T-cell (primary cell): ENCODE measurements at regions not wholly inside any gene's neighbourhood (a gene's known extent, or its start where the extent isn't known, plus 50 kb on each side); places are given as distances from the start of the nearest gene placed in this dataset.

Experiments used
- ATAC-seq, 4 experiments: fragments of 200-7000 bp in 3 of 4; fragments of 150-1000 bp in 1 of 4; cut with Tn5 transposase; replicated peaks in 1 of 4; 1 replicate in 3 of 4; 2 replicates in 1 of 4; pipeline ENCODE4 v1.10.0; 2021; ENCODE audit warnings: moderate library complexity in 3 of 4, mild to moderate bottlenecking in 2 of 4, moderate number of reproducible peaks in 1 of 4
- CTCF ChIA-PET, 2 donors: fragments of 300-600 bp; sonication (Branson Sonifier 250); formaldehyde crosslinking; loops; one replicate each; lab custom pipeline; 2022; ENCODE audit warnings: antibody characterized with exemption in 2 of 2; lab: Charles Lee
- POLR2A ChIA-PET, 2 donors: fragments of 300-600 bp; sonication (Branson Sonifier 250); formaldehyde crosslinking; loops; one replicate each; lab custom pipeline; 2022; ENCODE audit warnings: antibody characterized with exemption in 2 of 2; lab: Charles Lee
- DNase-seq, 35 experiments: peaks; one replicate each; pipeline versions ENCODE4 v3.0.0 to v3.0.0-alpha.2; 2013 to 2023
- H3K27ac ChIP-seq: one replicate; pipeline ENCODE4 v1.5.1; 2013; ENCODE audit warnings: low read length
- H3K27me3 ChIP-seq, 2 experiments: replicated peaks in 1 of 2; 1 replicate in 1 of 2; 2 replicates in 1 of 2; pipeline versions ENCODE4 v1.6.1 to v1.7.0; 2013; ENCODE audit warnings: low read length in 1 of 2, mixed read lengths in 1 of 2; ENCODE audit not compliant: control insufficient read depth in 2 of 2, insufficient read depth in 2 of 2; ENCODE audit errors: extremely low read depth in 1 of 2
- H3K36me3 ChIP-seq, 2 donors: 1 replicate in 1 of 2; 2 replicates in 1 of 2; pipeline versions ENCODE4 v1.6.1 to v1.7.0; 2013; ENCODE audit warnings: low read length in 1 of 2; ENCODE audit not compliant: control insufficient read depth in 2 of 2, insufficient read depth in 1 of 2; ENCODE audit errors: extremely low read depth in 1 of 2
- H3K4me1 ChIP-seq, 2 experiments: 1 replicate in 1 of 2; 2 replicates in 1 of 2; pipeline versions ENCODE4 v1.6.1 to v1.7.0; 2013; ENCODE audit warnings: low read length in 2 of 2, mixed read lengths in 1 of 2; ENCODE audit not compliant: insufficient read depth in 2 of 2, control insufficient read depth in 1 of 2; ENCODE audit errors: extremely low read depth in 1 of 2
- H3K4me3 ChIP-seq, 2 donors: 1 replicate in 1 of 2; 2 replicates in 1 of 2; pipeline versions ENCODE4 v1.5.1 to v1.7.0; 2013; ENCODE audit warnings: mild to moderate bottlenecking in 2 of 2, low read length in 1 of 2, moderate library complexity in 1 of 2; ENCODE audit not compliant: control insufficient read depth in 1 of 2; ENCODE audit errors: extremely low read depth in 1 of 2
- H3K9me3 ChIP-seq: 2 replicates; pipeline ENCODE4 v1.7.0; 2013
- H3K27ac Mint-ChIP-seq, 2 donors: one replicate each; pipeline ENCODE4 v1.8.0; 2020 to 2021; ENCODE audit warnings: mild to moderate bottlenecking in 2 of 2, mixed read lengths in 2 of 2
- H3K27me3 Mint-ChIP-seq, 2 donors: one replicate each; pipeline ENCODE4 v1.8.0; 2021 to 2022; ENCODE audit warnings: mixed read lengths in 2 of 2
- H3K36me3 Mint-ChIP-seq: one replicate; pipeline ENCODE4 v1.8.0; 2021; ENCODE audit warnings: mixed read lengths
- H3K4me1 Mint-ChIP-seq, 3 donors: one replicate each; pipeline ENCODE4 v1.8.0; 2020 to 2022; ENCODE audit warnings: mixed read lengths in 3 of 3, mild to moderate bottlenecking in 1 of 3
- H3K4me3 Mint-ChIP-seq, 3 donors: one replicate each; pipeline ENCODE4 v1.8.0; 2020 to 2022; ENCODE audit warnings: mild to moderate bottlenecking in 3 of 3, mixed read lengths in 3 of 3, moderate library complexity in 3 of 3
- H3K9me3 Mint-ChIP-seq, 3 donors: one replicate each; pipeline ENCODE4 v1.8.0; 2020 to 2022; ENCODE audit warnings: mixed read lengths in 3 of 3
- WGBS: methylation state at CpG from one replicate; pipeline ENCODE4 v1.1.5; 2013; ENCODE audit warnings: missing lambda C conversion rate; ENCODE audit not compliant: insufficient coverage; 5-methylcytosine and 5-hydroxymethylcytosine counted together

DNA sequence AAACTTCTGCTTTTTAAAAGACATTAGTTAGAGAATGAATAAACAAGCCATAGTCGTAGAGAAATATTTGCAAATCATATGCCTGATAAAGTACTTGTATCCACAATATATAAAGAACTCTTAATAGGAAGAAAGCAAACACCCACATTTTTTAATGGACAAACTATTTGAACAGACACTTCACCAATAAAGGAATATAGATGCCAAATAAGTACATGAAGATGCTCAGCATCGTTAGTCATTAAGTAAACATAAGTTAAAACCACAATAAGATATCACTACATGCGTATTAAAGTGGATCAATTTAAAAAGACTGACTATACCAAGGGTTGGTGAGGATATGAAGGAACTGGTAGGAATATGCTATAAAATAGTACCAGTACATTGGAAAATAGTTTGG, 142.3 kb upstream of the ZC3H11B start:
- CTCF ChIA-PET = no interaction called here
- Histone ChIP-seq H3K27me3 (peaks cover 0 to 3% of the 10 kb centered on the region in 2 experiments), H3K9me3 (no peaks in the 10 kb centered on the region), H3K4me1 (no peaks in the 10 kb centered on the region), H3K4me3 (no peak overlapping the region), H3K36me3 (no peaks in the 10 kb centered on the region), H3K27ac (no peak overlapping the region)
- no peak overlapping the region for H3K27ac Mint-ChIP-seq
- POLR2A ChIA-PET = no interaction called here
- no peaks in the 10 kb centered on the region for H3K4me1 Mint-ChIP-seq
- H3K36me3 Mint-ChIP-seq = no peaks in the 10 kb centered on the region
- ATAC-seq (no peak), DNase-seq (no peak)
- H3K27me3 Mint-ChIP-seq = peaks cover 0 to 3% of the 10 kb centered on the region in 2 donors
- peaks cover 0 to 7% (median 3%) of the 10 kb centered on the region in 3 donors for H3K9me3 Mint-ChIP-seq
- WGBS = no CpG with 5 or more reads among the region's 3 CpGs
- H3K4me3 Mint-ChIP-seq = no peak overlapping the region

DNA sequence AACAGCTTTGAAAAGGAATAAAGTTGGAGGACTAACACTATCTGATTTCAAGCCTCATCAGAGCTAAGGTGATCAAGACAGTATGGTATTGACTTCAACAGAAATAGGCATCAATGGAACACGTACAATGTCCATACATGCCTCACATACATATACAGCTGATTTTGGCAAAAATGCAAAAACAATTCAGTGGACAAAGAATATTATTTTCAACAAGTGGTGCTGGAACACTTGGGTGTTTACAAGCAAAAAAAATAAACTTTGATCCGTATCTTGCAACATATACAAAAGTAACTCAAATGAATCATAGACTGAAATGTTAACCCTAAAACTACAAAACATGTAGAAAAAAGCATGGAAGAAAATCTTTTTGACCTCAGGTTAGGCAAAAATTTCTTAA, 141.9 kb upstream of the ZC3H11B start:
- Histone ChIP-seq H3K4me3 (no peak overlapping the region), H3K27ac (no peak overlapping the region), H3K9me3 (no peaks in the 10 kb centered on the region), H3K36me3 (no peaks in the 10 kb centered on the region), H3K27me3 (peaks cover 0 to 3% of the 10 kb centered on the region in 2 experiments), H3K4me1 (no peaks in the 10 kb centered on the region)
- Mint-ChIP-seq H3K4me1 (no peaks in the 10 kb centered on the region), H3K9me3 (peaks cover 0 to 7% (median 3%) of the 10 kb centered on the region in 3 donors), H3K36me3 (no peaks in the 10 kb centered on the region), H3K27me3 (peaks cover 0 to 3% of the 10 kb centered on the region in 2 donors), H3K4me3 (no peak overlapping the region), H3K27ac (no peak overlapping the region)
- no CpG with 5 or more reads among the region's 2 CpGs for WGBS
- POLR2A ChIA-PET = no interaction called here
- DNase-seq (no peak), ATAC-seq (no peak)
- CTCF ChIA-PET = no interaction called here

DNA sequence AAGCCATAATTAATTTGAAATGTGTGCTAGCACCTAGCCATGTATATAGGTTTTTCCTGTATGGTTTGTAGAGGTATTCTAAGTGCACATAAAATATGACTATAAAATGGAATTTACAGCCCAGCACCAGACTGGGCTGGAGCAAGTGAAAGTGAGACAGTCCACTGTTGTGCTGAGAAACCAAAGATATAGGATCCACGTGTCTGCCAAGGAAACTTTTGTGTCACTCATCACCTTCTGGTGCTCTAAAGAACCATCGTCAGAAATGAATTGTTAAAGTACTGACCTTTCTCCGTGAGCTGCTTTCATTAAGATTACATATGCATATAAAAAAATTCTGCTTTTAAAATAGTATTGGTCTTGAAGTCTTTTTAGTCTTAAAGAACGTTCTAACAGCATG, 141.0 kb upstream of the ZC3H11B start:
- Histone ChIP-seq H3K36me3 (no peaks in the 10 kb centered on the region), H3K9me3 (no peaks in the 10 kb centered on the region), H3K27ac (no peak overlapping the region), H3K4me1 (no peaks in the 10 kb centered on the region), H3K27me3 (peaks cover 0 to 3% of the 10 kb centered on the region in 2 experiments), H3K4me3 (no peak overlapping the region)
- Mint-ChIP-seq H3K27ac (no peak overlapping the region), H3K4me1 (no peaks in the 10 kb centered on the region), H3K9me3 (peaks cover 0 to 7% (median 3%) of the 10 kb centered on the region in 3 donors), H3K4me3 (no peak overlapping the region), H3K36me3 (no peaks in the 10 kb centered on the region), H3K27me3 (peaks cover 0 to 3% of the 10 kb centered on the region in 2 donors)
- ATAC-seq = no peak
- 67% methylated on average over 1 of the region's 4 CpGs for WGBS
- POLR2A ChIA-PET = no interaction called here
- no peak for DNase-seq
- CTCF ChIA-PET = interaction anchor here in 1 of 2 donors (0.6 kb wide), 1 partner anchor 36 kb away, joined by 4 read pairs; no protein-coding TSS in a partner anchor

DNA sequence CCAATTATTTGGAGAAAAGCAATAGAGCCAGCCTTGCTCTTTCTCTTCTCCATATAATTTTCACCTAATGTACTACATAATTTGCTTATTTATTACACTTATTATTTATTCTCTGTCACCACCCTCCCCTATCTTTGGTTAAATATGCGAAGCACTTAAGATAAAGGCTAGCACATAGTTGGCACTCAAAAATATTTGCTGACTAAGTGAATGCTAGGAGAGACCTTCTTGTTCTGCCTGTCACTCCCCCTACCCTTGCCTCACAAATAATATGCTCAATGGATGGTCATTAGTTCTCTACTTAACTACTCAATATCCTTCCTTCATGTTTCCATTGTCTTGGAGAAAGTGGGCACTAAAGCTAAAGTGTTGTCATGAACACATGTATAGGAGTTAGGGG, 139.7 kb upstream of the ZC3H11B start:
- POLR2A ChIA-PET = no interaction called here
- peaks cover 0 to 10% (median 3%) of the 10 kb centered on the region in 3 donors for H3K9me3 Mint-ChIP-seq

DNA sequence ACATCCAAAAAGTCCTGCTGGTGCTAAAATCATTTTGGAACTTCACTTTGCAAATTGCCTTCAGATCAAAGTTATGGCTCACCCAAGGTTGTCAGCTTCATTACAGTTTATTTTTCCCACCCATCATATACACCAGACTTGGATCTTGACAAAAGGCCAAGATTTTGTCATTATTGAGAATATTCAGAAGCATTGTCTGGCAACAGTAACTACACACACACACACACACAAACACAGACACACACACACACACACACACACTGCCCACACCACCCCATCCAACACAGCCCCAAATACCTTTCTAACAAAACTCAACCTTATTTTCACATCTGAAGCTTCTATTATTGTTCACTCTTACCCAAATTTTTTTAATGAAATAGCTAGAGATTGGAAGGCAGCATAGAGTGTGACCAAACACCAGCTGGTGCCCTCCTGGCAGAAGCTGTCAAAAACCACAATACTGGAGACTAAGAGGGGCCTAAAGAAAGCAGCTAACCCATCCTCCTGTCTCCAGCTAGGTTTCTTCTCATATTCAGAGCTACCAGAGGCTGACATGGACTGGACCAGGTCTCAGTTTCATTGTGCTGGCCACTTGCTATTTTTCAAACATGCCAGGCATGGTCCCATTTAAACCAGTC, 139.1 kb upstream of the ZC3H11B start:
- CTCF ChIA-PET = no interaction called here
- DNase-seq (no peak), ATAC-seq (no peak)
- H3K4me1 Mint-ChIP-seq = no peaks in the 10 kb centered on the region
- H3K36me3 ChIP-seq = no peaks in the 10 kb centered on the region
- H3K9me3 Mint-ChIP-seq = peaks cover 0 to 10% (median 0%) of the 10 kb centered on the region in 3 donors
- POLR2A ChIA-PET = no interaction called here
- H3K9me3 ChIP-seq = no peaks in the 10 kb centered on the region
- H3K27ac Mint-ChIP-seq = no peak overlapping the region
- H3K4me3 ChIP-seq = no peak overlapping the region
- no peaks in the 10 kb centered on the region for H3K27me3 ChIP-seq
- no peak overlapping the region for H3K27ac ChIP-seq
- no peak overlapping the region for H3K4me3 Mint-ChIP-seq
- no peaks in the 10 kb centered on the region for H3K4me1 ChIP-seq
- H3K36me3 Mint-ChIP-seq = no peaks in the 10 kb centered on the region
- no peaks in the 10 kb centered on the region for H3K27me3 Mint-ChIP-seq

More for the DNA sequence above, 139.7 kb upstream of the ZC3H11B start:
- Histone ChIP-seq H3K4me3 (no peak overlapping the region), H3K36me3 (no peaks in the 10 kb centered on the region), H3K27me3 (peaks cover 0 to under 1% of the 10 kb centered on the region in 2 experiments), H3K4me1 (no peaks in the 10 kb centered on the region), H3K27ac (no peak overlapping the region), H3K9me3 (no peaks in the 10 kb centered on the region)
- H3K27me3 Mint-ChIP-seq = peaks cover 0 to 3% of the 10 kb centered on the region in 2 donors
- CTCF ChIA-PET = no interaction called here
- no peaks in the 10 kb centered on the region for H3K4me1 Mint-ChIP-seq
- H3K27ac Mint-ChIP-seq = no peak overlapping the region
- ATAC-seq (no peak), DNase-seq (no peak)
- H3K4me3 Mint-ChIP-seq = no peak overlapping the region
- no peaks in the 10 kb centered on the region for H3K36me3 Mint-ChIP-seq
- no CpG with 5 or more reads among the region's 1 CpG for WGBS

DNA sequence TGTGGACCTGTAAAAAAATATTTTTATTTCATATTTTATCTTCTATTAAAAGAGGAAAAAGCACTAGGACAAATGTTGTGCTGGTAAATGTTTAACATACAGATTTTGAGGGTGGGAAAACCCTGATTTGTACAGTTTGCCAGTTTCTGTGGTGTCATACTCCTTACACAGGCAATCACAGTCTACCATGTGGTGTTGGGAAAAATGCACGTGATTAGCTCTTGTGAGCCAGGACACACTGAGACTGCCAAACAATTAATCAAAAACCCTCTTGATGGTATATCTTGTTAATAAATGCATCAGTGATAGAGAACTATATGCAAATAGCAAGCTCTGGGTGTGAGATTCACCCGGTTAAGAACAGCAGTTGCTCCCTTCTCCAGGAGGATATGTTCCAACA, 136.5 kb upstream of the ZC3H11B start:
- no peak overlapping the region for H3K4me3 ChIP-seq
- no peaks in the 10 kb centered on the region for H3K27me3 ChIP-seq
- Mint-ChIP-seq H3K9me3 (peaks cover 0 to 10% (median 0%) of the 10 kb centered on the region in 3 donors), H3K27me3 (no peaks in the 10 kb centered on the region), H3K4me1 (no peaks in the 10 kb centered on the region), H3K4me3 (no peak overlapping the region), H3K36me3 (no peaks in the 10 kb centered on the region), H3K27ac (no peak overlapping the region)
- ChIA-PET CTCF (no interaction called here), POLR2A (no interaction called here)
- no peak overlapping the region for H3K27ac ChIP-seq
- DNase-seq (no peak), ATAC-seq (no peak)
- WGBS = no CpG with 5 or more reads among the region's 2 CpGs
- no peaks in the 10 kb centered on the region for H3K9me3 ChIP-seq
- H3K36me3 ChIP-seq = no peaks in the 10 kb centered on the region
- H3K4me1 ChIP-seq = no peaks in the 10 kb centered on the region
